ENCODE measurements at regions not wholly inside any gene's neighbourhood (a gene's known extent, or its start where the extent isn't known, plus 50 kb on each side); places are given as distances from the start of the nearest gene placed in this dataset.

DNA sequence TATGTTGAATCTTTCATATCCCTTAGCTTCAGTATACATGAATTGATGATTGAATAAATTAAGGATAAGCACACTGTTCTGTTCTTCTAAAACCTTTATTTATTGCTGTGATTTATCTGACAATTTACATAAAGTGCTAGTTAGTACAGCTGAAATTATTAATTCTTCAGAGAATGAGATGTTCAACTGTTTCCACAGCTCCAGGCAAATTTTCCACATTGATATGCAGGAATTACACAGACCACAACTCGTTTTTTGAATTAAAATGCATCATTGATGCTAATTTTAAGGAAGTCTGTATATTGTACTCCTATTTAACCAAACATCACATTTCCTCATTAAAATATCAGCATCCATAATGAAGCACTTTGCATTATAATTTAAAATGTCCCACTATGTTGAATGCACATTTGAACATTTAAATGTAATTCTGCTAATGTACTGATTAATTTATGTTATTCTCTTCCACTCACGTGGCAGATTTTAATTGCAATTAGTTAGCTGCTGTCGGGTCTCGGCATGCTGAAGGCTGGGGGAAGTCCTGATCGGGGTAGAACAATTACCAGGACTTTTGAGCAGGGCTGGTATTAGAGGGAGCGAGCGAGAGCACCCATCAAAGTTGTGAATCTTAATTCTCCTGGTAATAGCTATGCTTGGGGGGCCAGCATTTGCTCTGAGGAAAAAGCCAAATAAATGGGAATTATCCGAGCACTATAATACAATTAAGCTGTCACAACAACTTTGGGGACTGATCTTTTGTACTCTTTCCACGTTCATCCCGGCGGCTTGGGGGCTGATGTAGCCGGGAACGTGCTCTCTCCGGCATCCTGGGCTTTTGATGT lies 136.7 kb upstream of the TMTC4 start:
- Histone ChIP-seq H3K9me3 (ENCODE audit: control insufficient read depth in 4 of 4, low read length in 3 of 4) (no peaks in the 10 kb centered on the region), H3K4me1 (ENCODE audit: control insufficient read depth in 4 of 4, insufficient read depth in 4 of 4, low read length in 3 of 4) (no peaks in the 10 kb centered on the region), H3K36me3 (ENCODE audit: control insufficient read depth in 4 of 4, insufficient read depth in 3 of 4, low read depth in 1 of 4, low read length in 3 of 4) (no peaks in the 10 kb centered on the region), H3K27me3 (ENCODE audit: control insufficient read depth in 4 of 4, insufficient read depth in 4 of 4, low read length in 3 of 4) (no peaks in the 10 kb centered on the region), H3K4me3 (ENCODE audit: low read depth in 1 of 3, low read length in 3 of 3) (no peak overlapping the region), H3K27ac (ENCODE audit: low read depth in 1 of 2, low read length in 2 of 2) (no peak overlapping the region), H3K9ac (ENCODE audit: low read depth in 1 of 2, low read length in 2 of 2) (no peak overlapping the region)
- 85% methylated on average over 14 of the region's 14 CpGs for WGBS
- no peak for DNase-seq (ENCODE audit: low spot score)
- no peak for TF ChIP-seq ZBTB33 (IDR thresholded peaks at IDR 0.05)
- TF ChIP-seq GABPA (IDR thresholded peaks at IDR 0.05 in 1 of 2, conservative IDR thresholded peaks at IDR 0.05 in 1 of 2) = no peak
- TF ChIP-seq RXRA (IDR thresholded peaks at IDR 0.05) = no peak
- no peak for TF ChIP-seq SP1 (IDR thresholded peaks at IDR 0.05)
- no peak for TF ChIP-seq YY1 (IDR thresholded peaks at IDR 0.05)
- TF ChIP-seq FOXA1 (IDR thresholded peaks at IDR 0.05) = no peak

DNA sequence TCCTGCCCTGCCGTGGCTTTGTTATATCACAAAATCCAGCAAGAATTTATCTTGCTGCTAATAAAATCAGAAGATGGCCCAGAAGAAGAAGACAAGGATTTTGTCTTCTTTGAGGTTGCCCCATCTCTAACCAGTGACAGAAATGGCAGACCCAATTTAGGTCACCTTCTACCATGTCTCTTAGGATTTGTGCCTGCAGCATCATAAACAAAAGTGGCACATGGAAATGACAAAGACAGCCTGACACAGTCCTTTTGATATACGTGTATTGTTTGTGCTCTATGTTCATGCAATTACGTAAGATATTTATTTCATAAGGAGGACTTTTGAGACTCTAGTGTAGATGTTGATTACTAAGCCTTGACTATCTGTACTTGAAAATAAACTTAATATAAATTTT lies 135.9 kb upstream of the TMTC4 start:
- Histone ChIP-seq H3K4me1 (ENCODE audit: control insufficient read depth in 4 of 4, insufficient read depth in 4 of 4, low read length in 3 of 4) (no peaks in the 10 kb centered on the region), H3K27me3 (ENCODE audit: control insufficient read depth in 4 of 4, insufficient read depth in 4 of 4, low read length in 3 of 4) (no peaks in the 10 kb centered on the region), H3K9ac (ENCODE audit: low read depth in 1 of 2, low read length in 2 of 2) (no peak overlapping the region), H3K9me3 (ENCODE audit: control insufficient read depth in 4 of 4, low read length in 3 of 4) (no peaks in the 10 kb centered on the region), H3K27ac (ENCODE audit: low read depth in 1 of 2, low read length in 2 of 2) (no peak overlapping the region), H3K36me3 (ENCODE audit: control insufficient read depth in 4 of 4, insufficient read depth in 3 of 4, low read depth in 1 of 4, low read length in 3 of 4) (no peaks in the 10 kb centered on the region), H3K4me3 (ENCODE audit: low read depth in 1 of 3, low read length in 3 of 3) (no peak overlapping the region)
- WGBS = 86% methylated on average over 3 of the region's 3 CpGs
- no peak for DNase-seq (ENCODE audit: low spot score)
- TF ChIP-seq TAF1 (conservative IDR thresholded peaks at IDR 0.05) = no peak
- TF ChIP-seq FOXA1 (IDR thresholded peaks at IDR 0.05) = no peak
- TF ChIP-seq REST (IDR thresholded peaks at IDR 0.05) = no peak
- TF ChIP-seq, protein P1, sequence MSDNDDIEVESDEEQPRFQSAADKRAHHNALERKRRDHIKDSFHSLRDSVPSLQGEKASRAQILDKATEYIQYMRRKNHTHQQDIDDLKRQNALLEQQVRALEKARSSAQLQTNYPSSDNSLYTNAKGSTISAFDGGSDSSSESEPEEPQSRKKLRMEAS (IDR thresholded peaks at IDR 0.05) = no peak
- no peak for TF ChIP-seq RXRA (IDR thresholded peaks at IDR 0.05)
- TF ChIP-seq HNF4A (conservative IDR thresholded peaks at IDR 0.05) = no peak
- TF ChIP-seq ATF3 (IDR thresholded peaks at IDR 0.05) = no peak
- no peak for TF ChIP-seq ZBTB33 (IDR thresholded peaks at IDR 0.05)
- no peak for TF ChIP-seq GABPA (IDR thresholded peaks at IDR 0.05 in 1 of 2, conservative IDR thresholded peaks at IDR 0.05 in 1 of 2)
- TF ChIP-seq JUND (IDR thresholded peaks at IDR 0.05) = no peak
- TF ChIP-seq HNF4G (IDR thresholded peaks at IDR 0.05) = no peak
- no peak for TF ChIP-seq SP1 (IDR thresholded peaks at IDR 0.05)
- no peak for TF ChIP-seq FOXA2 (IDR thresholded peaks at IDR 0.05)
- TF ChIP-seq NR2F2 (IDR thresholded peaks at IDR 0.05) = no peak
- TF ChIP-seq EGR1 (IDR thresholded peaks at IDR 0.05; ENCODE audit: low read depth in 2 of 2) = no peak
- no peak for TF ChIP-seq YY1 (IDR thresholded peaks at IDR 0.05)
- TF ChIP-seq, protein P2, sequence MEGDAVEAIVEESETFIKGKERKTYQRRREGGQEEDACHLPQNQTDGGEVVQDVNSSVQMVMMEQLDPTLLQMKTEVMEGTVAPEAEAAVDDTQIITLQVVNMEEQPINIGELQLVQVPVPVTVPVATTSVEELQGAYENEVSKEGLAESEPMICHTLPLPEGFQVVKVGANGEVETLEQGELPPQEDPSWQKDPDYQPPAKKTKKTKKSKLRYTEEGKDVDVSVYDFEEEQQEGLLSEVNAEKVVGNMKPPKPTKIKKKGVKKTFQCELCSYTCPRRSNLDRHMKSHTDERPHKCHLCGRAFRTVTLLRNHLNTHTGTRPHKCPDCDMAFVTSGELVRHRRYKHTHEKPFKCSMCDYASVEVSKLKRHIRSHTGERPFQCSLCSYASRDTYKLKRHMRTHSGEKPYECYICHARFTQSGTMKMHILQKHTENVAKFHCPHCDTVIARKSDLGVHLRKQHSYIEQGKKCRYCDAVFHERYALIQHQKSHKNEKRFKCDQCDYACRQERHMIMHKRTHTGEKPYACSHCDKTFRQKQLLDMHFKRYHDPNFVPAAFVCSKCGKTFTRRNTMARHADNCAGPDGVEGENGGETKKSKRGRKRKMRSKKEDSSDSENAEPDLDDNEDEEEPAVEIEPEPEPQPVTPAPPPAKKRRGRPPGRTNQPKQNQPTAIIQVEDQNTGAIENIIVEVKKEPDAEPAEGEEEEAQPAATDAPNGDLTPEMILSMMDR (IDR thresholded peaks at IDR 0.05; ENCODE audit: low read depth, low read length, missing input control) = no peak
- no peak for TF ChIP-seq RAD21 (IDR thresholded peaks at IDR 0.05)

Data from liver (tissue), 8 donors.